ENCODE measurements at regions not wholly inside any gene's neighbourhood (a gene's known extent, or its start where the extent isn't known, plus 50 kb on each side); places are given as distances from the start of the nearest gene placed in this dataset.

DNA sequence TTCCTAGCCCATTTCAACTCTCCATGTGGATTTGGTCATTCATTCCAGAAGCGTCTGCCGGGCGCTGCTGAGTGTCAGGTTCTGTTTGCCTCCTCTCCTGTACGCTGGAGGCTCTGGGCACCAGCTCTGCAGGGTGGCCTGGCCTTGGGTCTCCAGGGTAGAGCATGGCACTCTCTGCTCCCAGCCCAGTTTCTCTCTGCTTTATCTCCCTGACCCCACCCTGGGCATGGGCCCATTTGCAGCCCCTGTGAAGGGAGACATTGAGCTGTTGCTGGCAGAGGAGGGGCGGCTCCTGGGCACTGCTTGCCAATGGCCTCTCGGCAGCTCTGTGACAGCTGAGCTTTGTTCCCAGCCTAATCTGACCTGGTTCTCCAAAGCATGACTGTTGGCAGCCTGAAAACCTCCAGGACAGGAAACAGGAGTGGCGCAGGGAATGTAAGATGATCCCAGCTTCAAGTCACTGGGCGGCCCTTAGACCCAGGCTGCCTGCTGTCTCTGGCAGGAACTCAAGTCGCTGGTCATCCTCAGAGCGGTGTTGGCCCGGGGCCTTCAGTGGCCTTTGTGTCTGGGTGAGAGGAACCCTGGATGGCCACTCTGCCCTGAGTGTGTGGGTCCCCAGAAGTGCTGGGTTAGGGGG lies 146.8 kb downstream of the SEC14L1 start (continued):
- TF ChIP-seq, protein P1, sequence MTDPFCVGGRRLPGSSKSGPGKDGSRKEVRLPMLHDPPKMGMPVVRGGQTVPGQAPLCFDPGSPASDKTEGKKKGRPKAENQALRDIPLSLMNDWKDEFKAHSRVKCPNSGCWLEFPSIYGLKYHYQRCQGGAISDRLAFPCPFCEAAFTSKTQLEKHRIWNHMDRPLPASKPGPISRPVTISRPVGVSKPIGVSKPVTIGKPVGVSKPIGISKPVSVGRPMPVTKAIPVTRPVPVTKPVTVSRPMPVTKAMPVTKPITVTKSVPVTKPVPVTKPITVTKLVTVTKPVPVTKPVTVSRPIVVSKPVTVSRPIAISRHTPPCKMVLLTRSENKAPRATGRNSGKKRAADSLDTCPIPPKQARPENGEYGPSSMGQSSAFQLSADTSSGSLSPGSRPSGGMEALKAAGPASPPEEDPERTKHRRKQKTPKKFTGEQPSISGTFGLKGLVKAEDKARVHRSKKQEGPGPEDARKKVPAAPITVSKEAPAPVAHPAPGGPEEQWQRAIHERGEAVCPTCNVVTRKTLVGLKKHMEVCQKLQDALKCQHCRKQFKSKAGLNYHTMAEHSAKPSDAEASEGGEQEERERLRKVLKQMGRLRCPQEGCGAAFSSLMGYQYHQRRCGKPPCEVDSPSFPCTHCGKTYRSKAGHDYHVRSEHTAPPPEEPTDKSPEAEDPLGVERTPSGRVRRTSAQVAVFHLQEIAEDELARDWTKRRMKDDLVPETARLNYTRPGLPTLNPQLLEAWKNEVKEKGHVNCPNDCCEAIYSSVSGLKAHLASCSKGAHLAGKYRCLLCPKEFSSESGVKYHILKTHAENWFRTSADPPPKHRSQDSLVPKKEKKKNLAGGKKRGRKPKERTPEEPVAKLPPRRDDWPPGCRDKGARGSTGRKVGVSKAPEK (CRISPR knock-in tag; IDR thresholded peaks at IDR 0.05; ENCODE audit: borderline replicate concordance): 0 out of 2 replicates have a peak, but pooled peaks have one; percentile 61
- TF ChIP-seq FOXA1 (IDR thresholded peaks at IDR 0.05) (no peak), FOXA1 (CRISPR knock-in tag; IDR thresholded peaks at IDR 0.05) (peak; percentile 14; the same call in 1 of the 2 replicates), ZNF768 (CRISPR knock-in tag; IDR thresholded peaks at IDR 0.05) (0 out of 2 replicates have a peak, but pooled peaks have one; percentile 3), ZFP36 (IDR thresholded peaks at IDR 0.05; ENCODE audit: borderline replicate concordance, low read depth, low read length, partially characterized antibody) (no peak), ZNF556 (CRISPR knock-in tag; IDR thresholded peaks at IDR 0.05; ENCODE audit: borderline replicate concordance) (no peak), GATAD2A (CRISPR knock-in tag; IDR thresholded peaks at IDR 0.05) (peak; percentile 73), FOXA3 (CRISPR knock-in tag; IDR thresholded peaks at IDR 0.05) (no peak), GTF3A (CRISPR knock-in tag; conservative IDR thresholded peaks at IDR 0.05) (no peak; the same call in 1 of the 2 replicates), TP53 (CRISPR knock-in tag; conservative IDR thresholded peaks at IDR 0.05) (peak; percentile 85; the same call in 1 of the 2 replicates), SMAD1 (CRISPR knock-in tag; IDR thresholded peaks at IDR 0.05; ENCODE audit: borderline replicate concordance, low read depth) (no peak), ZMAT3 (CRISPR knock-in tag; conservative IDR thresholded peaks at IDR 0.05) (no peak), ZNF614 (CRISPR knock-in tag; IDR thresholded peaks at IDR 0.05; ENCODE audit: borderline replicate concordance) (peak; percentile 55; the same call in 1 of the 2 replicates), ELF3 (CRISPR knock-in tag; IDR thresholded peaks at IDR 0.05) (peak; percentile 24; the same call in 1 of the 2 replicates), CHCHD3 (CRISPR knock-in tag; IDR thresholded peaks at IDR 0.05) (0 out of 2 replicates have a peak, but pooled peaks have one; percentile 17), MTA1 (CRISPR knock-in tag; IDR thresholded peaks at IDR 0.05; ENCODE audit: borderline replicate concordance) (no peak), ZNF143 (CRISPR knock-in tag; IDR thresholded peaks at IDR 0.05) (no peak)
- TF ChIP-seq, protein P2, sequence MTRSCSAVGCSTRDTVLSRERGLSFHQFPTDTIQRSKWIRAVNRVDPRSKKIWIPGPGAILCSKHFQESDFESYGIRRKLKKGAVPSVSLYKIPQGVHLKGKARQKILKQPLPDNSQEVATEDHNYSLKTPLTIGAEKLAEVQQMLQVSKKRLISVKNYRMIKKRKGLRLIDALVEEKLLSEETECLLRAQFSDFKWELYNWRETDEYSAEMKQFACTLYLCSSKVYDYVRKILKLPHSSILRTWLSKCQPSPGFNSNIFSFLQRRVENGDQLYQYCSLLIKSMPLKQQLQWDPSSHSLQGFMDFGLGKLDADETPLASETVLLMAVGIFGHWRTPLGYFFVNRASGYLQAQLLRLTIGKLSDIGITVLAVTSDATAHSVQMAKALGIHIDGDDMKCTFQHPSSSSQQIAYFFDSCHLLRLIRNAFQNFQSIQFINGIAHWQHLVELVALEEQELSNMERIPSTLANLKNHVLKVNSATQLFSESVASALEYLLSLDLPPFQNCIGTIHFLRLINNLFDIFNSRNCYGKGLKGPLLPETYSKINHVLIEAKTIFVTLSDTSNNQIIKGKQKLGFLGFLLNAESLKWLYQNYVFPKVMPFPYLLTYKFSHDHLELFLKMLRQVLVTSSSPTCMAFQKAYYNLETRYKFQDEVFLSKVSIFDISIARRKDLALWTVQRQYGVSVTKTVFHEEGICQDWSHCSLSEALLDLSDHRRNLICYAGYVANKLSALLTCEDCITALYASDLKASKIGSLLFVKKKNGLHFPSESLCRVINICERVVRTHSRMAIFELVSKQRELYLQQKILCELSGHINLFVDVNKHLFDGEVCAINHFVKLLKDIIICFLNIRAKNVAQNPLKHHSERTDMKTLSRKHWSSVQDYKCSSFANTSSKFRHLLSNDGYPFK (CRISPR knock-in tag; IDR thresholded peaks at IDR 0.05; ENCODE audit: borderline replicate concordance): peak; percentile 14; the same call in 1 of the 2 replicates
- TF ChIP-seq, protein P3, sequence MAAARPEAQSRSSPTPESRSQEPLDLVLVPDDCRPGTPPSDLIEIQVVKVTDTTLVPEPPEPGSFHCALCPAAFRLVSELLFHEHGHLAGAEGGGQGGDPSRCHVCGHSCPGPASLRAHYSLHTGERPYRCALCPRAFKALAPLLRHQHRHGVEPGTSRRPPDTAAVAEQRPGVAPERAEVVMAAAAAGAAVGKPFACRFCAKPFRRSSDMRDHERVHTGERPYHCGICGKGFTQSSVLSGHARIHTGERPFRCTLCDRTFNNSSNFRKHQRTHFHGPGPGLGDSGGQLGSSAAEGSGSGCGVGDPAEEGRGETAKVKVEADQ (CRISPR knock-in tag; IDR thresholded peaks at IDR 0.05; ENCODE audit: borderline replicate concordance): 0 out of 2 replicates have a peak, but pooled peaks have one; percentile 11
- TF ChIP-seq, protein P4, sequence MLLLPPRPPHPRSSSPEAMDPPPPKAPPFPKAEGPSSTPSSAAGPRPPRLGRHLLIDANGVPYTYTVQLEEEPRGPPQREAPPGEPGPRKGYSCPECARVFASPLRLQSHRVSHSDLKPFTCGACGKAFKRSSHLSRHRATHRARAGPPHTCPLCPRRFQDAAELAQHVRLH (CRISPR knock-in tag; IDR thresholded peaks at IDR 0.05; ENCODE audit: borderline replicate concordance, low read depth): peak; percentile 60; the same call in 1 of the 2 replicates
- TF ChIP-seq, protein P5, sequence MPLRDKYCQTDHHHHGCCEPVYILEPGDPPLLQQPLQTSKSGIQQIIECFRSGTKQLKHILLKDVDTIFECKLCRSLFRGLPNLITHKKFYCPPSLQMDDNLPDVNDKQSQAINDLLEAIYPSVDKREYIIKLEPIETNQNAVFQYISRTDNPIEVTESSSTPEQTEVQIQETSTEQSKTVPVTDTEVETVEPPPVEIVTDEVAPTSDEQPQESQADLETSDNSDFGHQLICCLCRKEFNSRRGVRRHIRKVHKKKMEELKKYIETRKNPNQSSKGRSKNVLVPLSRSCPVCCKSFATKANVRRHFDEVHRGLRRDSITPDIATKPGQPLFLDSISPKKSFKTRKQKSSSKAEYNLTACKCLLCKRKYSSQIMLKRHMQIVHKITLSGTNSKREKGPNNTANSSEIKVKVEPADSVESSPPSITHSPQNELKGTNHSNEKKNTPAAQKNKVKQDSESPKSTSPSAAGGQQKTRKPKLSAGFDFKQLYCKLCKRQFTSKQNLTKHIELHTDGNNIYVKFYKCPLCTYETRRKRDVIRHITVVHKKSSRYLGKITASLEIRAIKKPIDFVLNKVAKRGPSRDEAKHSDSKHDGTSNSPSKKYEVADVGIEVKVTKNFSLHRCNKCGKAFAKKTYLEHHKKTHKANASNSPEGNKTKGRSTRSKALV (CRISPR knock-in tag; IDR thresholded peaks at IDR 0.05): no peak; the same call in 1 of the 2 replicates

Data from HepG2 (cell line).